Neuronal stem cell (in vitro differentiated cells): ENCODE measurements at regions not wholly inside any gene's neighbourhood (a gene's known extent, or its start where the extent isn't known, plus 50 kb on each side); places are given as distances from the start of the nearest gene placed in this dataset.
"Not testable (repeated sequence)": the region's sequence is repeated elsewhere in the genome, so short reads cannot be mapped to it uniquely, and the experiment has no call there.

ENCODE experiments used
- DNase-seq: peaks from one replicate; pipeline ENCODE4 v3.0.0-alpha.2; 2013; ENCODE audit warnings: low spot score
- H2AFZ ChIP-seq: one replicate; pipeline ENCODE4 v1.6.1; 2013; ENCODE audit warnings: mild to moderate bottlenecking, low read length, inconsistent platforms
- H2AK5ac ChIP-seq: 2 replicates; pipeline ENCODE4 v1.6.1; 2013; ENCODE audit warnings: low read depth, mild to moderate bottlenecking, inconsistent platforms, low read length, moderate library complexity, mixed read lengths
- H2BK120ac ChIP-seq: 2 replicates; pipeline ENCODE4 v1.6.1; 2013; ENCODE audit warnings: low read depth, mild to moderate bottlenecking, inconsistent platforms, low read length, moderate library complexity, mixed read lengths
- H2BK12ac ChIP-seq: one replicate; pipeline ENCODE4 v1.6.1; 2013; ENCODE audit warnings: low read length, inconsistent platforms
- H2BK15ac ChIP-seq: 2 replicates; pipeline ENCODE4 v1.6.1; 2013; ENCODE audit warnings: mild to moderate bottlenecking, low read length, inconsistent platforms, mixed read lengths
- H2BK5ac ChIP-seq: one replicate; pipeline ENCODE4 v1.6.1; 2013; ENCODE audit warnings: inconsistent platforms, mild to moderate bottlenecking, low read length, moderate library complexity
- H3K14ac ChIP-seq: one replicate; pipeline ENCODE4 v1.6.1; 2013; ENCODE audit warnings: low read length, inconsistent platforms
- H3K18ac ChIP-seq: 2 replicates; pipeline ENCODE4 v1.6.1; 2013; ENCODE audit warnings: low read length, inconsistent platforms
- H3K23ac ChIP-seq: 2 replicates; pipeline ENCODE4 v1.6.1; 2013; ENCODE audit warnings: low read depth, mild to moderate bottlenecking, mixed read lengths, low read length, inconsistent platforms; ENCODE audit not compliant: poor library complexity
- H3K27ac ChIP-seq: replicated peaks from 3 replicates; pipeline ENCODE4 v1.5.1; 2013; ENCODE audit warnings: low read length, inconsistent platforms
- H3K27me3 ChIP-seq, 3 experiments: 2 replicates each; pipeline ENCODE4 v1.6.1; 2013; ENCODE audit warnings: low read length in 3 of 3, mild to moderate bottlenecking in 2 of 3, inconsistent platforms in 1 of 3, low read depth in 1 of 3, mixed read lengths in 1 of 3, moderate library complexity in 1 of 3; ENCODE audit not compliant: control insufficient read depth in 3 of 3, insufficient read depth in 3 of 3
- H3K36me3 ChIP-seq, 2 donors: replicated peaks in 1 of 2; 2 replicates each; pipeline ENCODE4 v1.6.1; 2013; ENCODE audit warnings: low read length in 2 of 2; ENCODE audit not compliant: control insufficient read depth in 2 of 2, insufficient read depth in 2 of 2
- H3K4ac ChIP-seq: 2 replicates; pipeline ENCODE4 v1.6.1; 2013; ENCODE audit warnings: inconsistent platforms, mild to moderate bottlenecking, low read length, moderate library complexity
- H3K4me1 ChIP-seq, 2 donors: 1 replicate in 1 of 2; 2 replicates in 1 of 2; pipeline ENCODE4 v1.6.1; 2013; ENCODE audit warnings: low read length in 2 of 2, low read depth in 1 of 2; ENCODE audit not compliant: control insufficient read depth in 2 of 2, insufficient read depth in 1 of 2
- H3K4me2 ChIP-seq: one replicate; pipeline ENCODE4 v1.6.1; 2013; ENCODE audit warnings: mild to moderate bottlenecking, low read length, inconsistent platforms; ENCODE audit not compliant: insufficient read depth, poor library complexity, severe bottlenecking
- H3K4me3 ChIP-seq, 2 donors: 2 replicates each; pipeline ENCODE4 v1.5.1; 2013; ENCODE audit warnings: low read length in 2 of 2, mild to moderate bottlenecking in 2 of 2, inconsistent platforms in 1 of 2, moderate library complexity in 1 of 2
- H3K79me1 ChIP-seq: one replicate; pipeline ENCODE4 v1.6.1; 2013; ENCODE audit warnings: low read depth, mild to moderate bottlenecking, inconsistent platforms, low read length, moderate library complexity
- H3K9ac ChIP-seq: one replicate; pipeline ENCODE4 v1.6.1; 2013; ENCODE audit warnings: mild to moderate bottlenecking, low read depth, low read length, inconsistent platforms; ENCODE audit not compliant: poor library complexity
- H3K9me3 ChIP-seq, 2 donors: replicated peaks in 1 of 2; 2 replicates each; pipeline versions ENCODE3 to v1.6.1; 2013; ENCODE audit warnings: low read length in 2 of 2, mild to moderate bottlenecking in 2 of 2, inconsistent platforms in 1 of 2, low read depth in 1 of 2, mixed read lengths in 1 of 2, moderate library complexity in 1 of 2; ENCODE audit not compliant: control insufficient read depth in 2 of 2, insufficient read depth in 1 of 2
- H4K8ac ChIP-seq: one replicate; pipeline ENCODE4 v1.6.1; 2013; ENCODE audit warnings: low read depth, mild to moderate bottlenecking, inconsistent platforms, low read length, moderate library complexity
- H4K91ac ChIP-seq: one replicate; pipeline ENCODE4 v1.6.1; 2013; ENCODE audit warnings: low read length, low read depth, mild to moderate bottlenecking, inconsistent platforms; ENCODE audit not compliant: poor library complexity
- WGBS, 2 donors: extraction: QIAGEN DNeasy Blood & Tissue Kit; methylation state at CpG; one replicate each; pipeline ENCODE4 v1.1.7; 2013; ENCODE audit warnings: missing lambda C conversion rate in 2 of 2, mixed read lengths in 1 of 2; ENCODE audit not compliant: insufficient read length in 2 of 2, insufficient replicate concordance in 1 of 2; ENCODE audit errors: extremely low coverage in 2 of 2; 5-methylcytosine and 5-hydroxymethylcytosine counted together

GRCh38 chr15:30718038-30718643, 92.2 kb downstream of the ARHGAP11B start:
- not testable (repeated sequence) for H3K4me3 ChIP-seq, H3K4me2 ChIP-seq, H3K27ac ChIP-seq, H3K27me3 ChIP-seq, H4K91ac ChIP-seq, H2BK15ac ChIP-seq, H3K9ac ChIP-seq, H3K79me1 ChIP-seq, H3K23ac ChIP-seq, H3K4ac ChIP-seq, H2AK5ac ChIP-seq, H4K8ac ChIP-seq, H3K9me3 ChIP-seq, H3K4me1 ChIP-seq, H3K18ac ChIP-seq, H2AFZ ChIP-seq, H2BK120ac ChIP-seq, DNase-seq, H2BK5ac ChIP-seq, H3K14ac ChIP-seq, H2BK12ac ChIP-seq
- peaks cover 4 to 38% of the 10 kb centered on the region in 2 donors for H3K36me3 ChIP-seq
- WGBS, 2 donors: no CpG with 5 or more reads among the region's 7 CpGs

GRCh38 chr15:30719363-30719762, 93.4 kb downstream of the ARHGAP11B start:
- H2AK5ac ChIP-seq, H2BK120ac ChIP-seq, H2BK15ac ChIP-seq, H3K4ac ChIP-seq, H3K27me3 ChIP-seq, H3K14ac ChIP-seq, H2AFZ ChIP-seq, DNase-seq, H3K27ac ChIP-seq, H2BK12ac ChIP-seq, H4K8ac ChIP-seq, H3K9ac ChIP-seq, H3K9me3 ChIP-seq, H3K4me2 ChIP-seq, H3K18ac ChIP-seq, H3K4me1 ChIP-seq, H4K91ac ChIP-seq, H3K23ac ChIP-seq, H3K79me1 ChIP-seq, H3K4me3 ChIP-seq, H2BK5ac ChIP-seq: not testable (repeated sequence)
- H3K36me3 ChIP-seq: peaks cover 4 to 43% of the 10 kb centered on the region in 2 donors
- no CpG with 5 or more reads among the region's 5 CpGs for WGBS, 2 donors

- not testable (repeated sequence) for H3K79me1 ChIP-seq, H2BK15ac ChIP-seq, H4K8ac ChIP-seq, H2AK5ac ChIP-seq, H3K27ac ChIP-seq, H3K18ac ChIP-seq, DNase-seq, H2BK5ac ChIP-seq, H3K4ac ChIP-seq, H2BK12ac ChIP-seq, H3K9me3 ChIP-seq, H2AFZ ChIP-seq, H3K4me1 ChIP-seq, H3K27me3 ChIP-seq, H3K4me2 ChIP-seq, H3K14ac ChIP-seq, H3K4me3 ChIP-seq, H4K91ac ChIP-seq, H2BK120ac ChIP-seq, H3K23ac ChIP-seq, H3K9ac ChIP-seq
- peaks cover 4 to 53% of the 10 kb centered on the region in 2 donors for H3K36me3 ChIP-seq
- no CpG with 5 or more reads among the region's 3 CpGs for WGBS, 2 donors
These were observed 94.9 kb downstream of the ARHGAP11B start for GRCh38 chr15:30720825-30721224.

GRCh38 chr15:30721529-30721928, 95.6 kb downstream of the ARHGAP11B start:
- not testable (repeated sequence) for H2BK12ac ChIP-seq, H3K9me3 ChIP-seq, H3K9ac ChIP-seq, H2AFZ ChIP-seq, H4K91ac ChIP-seq, H3K27ac ChIP-seq, H4K8ac ChIP-seq, DNase-seq, H3K23ac ChIP-seq, H2BK120ac ChIP-seq, H3K4me1 ChIP-seq, H3K4ac ChIP-seq, H2BK15ac ChIP-seq, H3K27me3 ChIP-seq, H3K14ac ChIP-seq, H2BK5ac ChIP-seq, H3K79me1 ChIP-seq, H3K18ac ChIP-seq, H3K4me3 ChIP-seq, H2AK5ac ChIP-seq, H3K4me2 ChIP-seq
- H3K36me3 ChIP-seq: peaks cover 4 to 58% of the 10 kb centered on the region in 2 donors
- no CpG with 5 or more reads among the region's 2 CpGs for WGBS, 2 donors
